ENCODE measurements at regions not wholly inside any gene's neighbourhood (a gene's known extent, or its start where the extent isn't known, plus 50 kb on each side); places are given as distances from the start of the nearest gene placed in this dataset.

DNA sequence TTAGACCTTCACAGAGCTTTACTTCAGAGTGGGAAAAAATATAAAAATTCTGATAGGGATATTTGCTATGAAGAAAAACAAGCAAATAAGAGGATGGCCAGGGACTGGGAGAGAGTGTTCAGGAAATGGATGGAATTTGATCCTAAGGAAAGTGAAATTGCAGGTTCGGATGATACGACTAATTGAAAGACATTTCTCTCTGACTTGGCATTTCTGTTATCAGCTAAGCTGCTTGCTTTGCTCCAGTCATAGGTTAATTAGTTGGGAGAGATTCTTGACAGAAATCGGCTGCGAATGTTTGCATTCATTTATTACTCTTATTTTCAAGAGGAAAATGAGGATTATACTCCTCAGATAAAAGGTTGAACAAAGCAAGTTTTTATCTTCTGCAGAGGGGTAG lies 808.7 kb upstream of the NECTIN3 start:
- DNase-seq (no peak), ATAC-seq (replicated peaks in 1 of 2) (no peak)
- no peaks in the 10 kb centered on the region for H3K4me1 Mint-ChIP-seq (ENCODE audit: low read depth)
- no peaks in the 10 kb centered on the region for H3K27me3 Mint-ChIP-seq (ENCODE audit: low read depth)
- H3K4me3 Mint-ChIP-seq = no peak overlapping the region
- no peaks in the 10 kb centered on the region for H3K9me3 Mint-ChIP-seq
- no peak overlapping the region for H3K27ac Mint-ChIP-seq
- no peaks in the 10 kb centered on the region for H3K36me3 Mint-ChIP-seq (ENCODE audit: insufficient read depth in 2 of 2)

DNA sequence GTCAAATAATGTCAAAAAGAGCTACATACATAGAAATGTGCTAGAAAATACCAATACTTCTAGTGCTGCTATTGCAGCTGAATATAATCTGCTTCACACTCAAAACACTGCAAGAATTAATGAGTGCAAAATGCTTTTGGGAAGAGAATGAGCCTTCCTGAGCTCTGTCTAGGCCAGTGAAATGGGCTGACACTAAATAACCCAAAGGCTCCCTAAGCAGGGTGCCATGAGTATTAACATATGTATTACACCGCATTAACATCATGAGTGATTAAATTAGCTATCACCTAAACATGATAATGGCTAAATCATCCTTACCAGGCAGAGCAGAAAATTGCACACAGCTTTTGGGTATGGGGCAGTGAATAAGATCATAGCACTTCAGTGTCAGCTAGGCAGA lies 806.3 kb upstream of the NECTIN3 start:
- no peak for DNase-seq
- Mint-ChIP-seq H3K9me3 (no peaks in the 10 kb centered on the region), H3K4me3 (no peak overlapping the region), H3K36me3 (ENCODE audit: insufficient read depth in 2 of 2) (no peaks in the 10 kb centered on the region), H3K27me3 (ENCODE audit: low read depth) (no peaks in the 10 kb centered on the region), H3K27ac (no peak overlapping the region), H3K4me1 (ENCODE audit: low read depth) (no peaks in the 10 kb centered on the region)
- no peak for ATAC-seq (replicated peaks in 1 of 2)

DNA sequence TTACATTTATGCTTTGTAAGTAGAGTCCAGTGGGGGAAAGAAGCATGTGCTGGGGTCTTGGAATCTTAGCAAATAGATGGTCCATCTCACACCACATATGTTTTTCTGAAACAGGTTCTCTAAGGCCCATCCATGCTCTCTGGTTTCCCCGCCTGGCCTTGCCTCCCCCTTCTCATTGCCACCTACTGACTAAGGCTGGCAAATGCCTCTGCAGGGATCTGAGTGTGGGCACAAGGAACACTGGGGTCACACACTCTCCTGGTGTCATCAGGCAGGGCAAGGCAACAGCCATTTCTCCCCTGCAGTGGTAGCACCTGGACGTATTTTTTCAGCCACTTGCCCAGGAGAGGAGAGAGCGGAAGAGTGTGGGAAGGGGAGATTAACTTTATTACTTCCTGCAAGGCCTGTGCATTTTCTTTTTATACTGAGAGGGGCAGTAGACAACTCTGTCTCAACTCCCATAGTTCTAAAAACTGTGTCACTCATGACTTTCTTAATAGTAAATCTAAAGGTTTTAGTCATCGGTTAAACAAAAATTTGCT lies 804.2 kb upstream of the NECTIN3 start:
- ATAC-seq (replicated peaks in 1 of 2) (no peak), DNase-seq (no peak)
- Mint-ChIP-seq H3K4me3 (no peak overlapping the region), H3K27me3 (ENCODE audit: low read depth) (no peaks in the 10 kb centered on the region), H3K36me3 (ENCODE audit: insufficient read depth in 2 of 2) (no peaks in the 10 kb centered on the region), H3K4me1 (ENCODE audit: low read depth) (no peaks in the 10 kb centered on the region), H3K27ac (no peak overlapping the region), H3K9me3 (no peaks in the 10 kb centered on the region)

DNA sequence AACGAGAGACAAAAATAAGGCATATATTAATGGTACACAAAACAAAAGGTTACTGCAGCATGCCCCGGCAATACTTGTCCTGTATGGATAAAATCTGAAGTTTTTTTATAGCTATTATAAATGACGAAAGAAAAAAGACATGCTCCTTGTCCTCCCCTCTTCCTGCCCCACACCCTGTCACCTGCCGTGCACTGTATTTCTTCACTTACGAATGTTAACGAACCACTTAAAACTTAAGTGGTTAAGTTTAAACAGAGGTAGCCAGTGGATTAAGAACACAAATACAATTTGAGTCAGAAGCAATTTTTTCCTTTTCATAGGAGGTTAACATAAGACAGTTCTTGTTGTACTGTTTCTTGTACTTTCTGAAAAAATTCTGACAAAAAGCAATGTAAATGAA lies 799.1 kb upstream of the NECTIN3 start:
- Mint-ChIP-seq H3K27ac (no peak overlapping the region), H3K27me3 (ENCODE audit: low read depth) (no peaks in the 10 kb centered on the region), H3K4me1 (ENCODE audit: low read depth) (no peaks in the 10 kb centered on the region), H3K9me3 (no peaks in the 10 kb centered on the region), H3K4me3 (no peak overlapping the region), H3K36me3 (ENCODE audit: insufficient read depth in 2 of 2) (no peaks in the 10 kb centered on the region)
- ATAC-seq (replicated peaks in 1 of 2) = no peak
- no peak for DNase-seq

DNA sequence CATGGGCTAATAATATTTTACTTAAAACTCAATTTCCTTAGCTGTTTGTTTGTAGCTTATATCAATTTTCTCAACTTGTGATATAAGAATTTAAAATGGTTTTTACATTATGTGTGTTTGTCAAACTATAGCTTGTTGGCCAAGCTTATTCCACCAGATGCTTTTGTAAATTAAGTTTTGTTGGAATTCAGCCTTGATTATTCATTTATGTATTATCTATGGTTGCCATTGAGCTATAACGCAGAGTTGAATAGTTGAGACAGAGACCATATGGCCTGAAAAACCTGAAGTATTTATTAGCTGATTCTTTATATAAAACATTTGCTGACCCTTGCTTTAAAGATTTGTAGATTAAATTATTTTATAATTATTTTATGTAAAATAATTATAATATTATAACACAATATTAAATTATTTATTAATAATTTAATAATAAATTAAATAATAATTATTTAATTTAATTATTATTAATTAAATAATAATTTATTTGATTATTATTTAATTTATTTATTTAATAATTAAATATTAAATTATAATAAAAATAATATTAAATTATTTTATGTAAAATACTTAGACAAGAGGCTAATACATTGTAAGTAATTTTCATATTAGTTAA lies 779.6 kb upstream of the NECTIN3 start:
- Mint-ChIP-seq H3K4me3 (no peak overlapping the region), H3K27me3 (ENCODE audit: low read depth) (peaks cover 7% of the 10 kb centered on the region), H3K9me3 (peaks cover 6 to 29% of the 10 kb centered on the region in 2 donors), H3K36me3 (ENCODE audit: insufficient read depth in 2 of 2) (peaks cover 3 to 13% of the 10 kb centered on the region in 2 donors), H3K27ac (no peak overlapping the region), H3K4me1 (ENCODE audit: low read depth) (no peaks in the 10 kb centered on the region)
- ATAC-seq (replicated peaks in 1 of 2) = no peak
- no peak for DNase-seq

DNA sequence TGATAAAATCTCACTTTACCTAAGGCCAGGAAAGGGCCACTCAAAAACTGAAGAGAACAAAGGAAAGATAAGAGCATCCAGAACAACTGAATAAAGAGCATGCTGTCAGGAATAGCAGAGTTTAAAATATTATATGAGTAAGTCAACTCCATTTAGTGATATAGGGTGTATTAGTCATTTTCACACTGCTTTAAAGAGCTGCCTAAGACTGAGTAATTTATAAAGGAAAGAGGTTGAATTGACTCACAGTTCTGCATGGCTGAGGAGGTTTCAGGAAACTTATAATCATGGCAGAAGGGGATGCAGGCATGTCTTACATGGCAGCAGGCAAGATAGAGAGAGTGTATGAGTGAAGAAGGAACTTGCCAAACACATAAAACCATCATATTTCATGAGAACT lies 778.0 kb upstream of the NECTIN3 start:
- Mint-ChIP-seq H3K27me3 (ENCODE audit: low read depth) (peaks cover 7% of the 10 kb centered on the region), H3K9me3 (peaks cover 4 to 27% of the 10 kb centered on the region in 2 donors), H3K4me3 (no peak overlapping the region), H3K27ac (no peak overlapping the region), H3K4me1 (ENCODE audit: low read depth) (no peaks in the 10 kb centered on the region), H3K36me3 (ENCODE audit: insufficient read depth in 2 of 2) (peaks cover 0 to 13% of the 10 kb centered on the region in 2 donors)
- no peak for DNase-seq
- peak; percentile 63 to 81 for ATAC-seq (replicated peaks in 1 of 2)

DNA sequence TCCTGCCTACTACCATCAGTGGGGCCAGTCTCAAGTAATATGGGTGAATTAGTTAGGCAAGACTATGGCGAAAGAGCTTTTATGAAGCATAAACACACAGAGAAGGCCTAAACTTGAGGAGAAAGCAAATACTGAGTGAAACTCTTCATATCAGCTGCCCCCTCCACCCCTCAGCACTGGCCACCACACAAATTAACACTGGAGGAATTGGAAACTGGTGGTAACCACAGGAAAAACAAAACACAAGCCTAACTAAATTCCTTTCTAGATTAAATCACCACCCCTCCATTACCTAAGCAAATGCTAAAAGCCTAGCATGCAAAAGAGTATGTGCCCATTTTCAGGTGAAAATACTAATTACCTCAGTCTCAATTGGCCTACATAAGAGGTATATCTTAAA lies 774.7 kb upstream of the NECTIN3 start:
- H3K27ac Mint-ChIP-seq = no peak overlapping the region
- H3K27me3 Mint-ChIP-seq (ENCODE audit: low read depth) = no peaks in the 10 kb centered on the region
- ATAC-seq (replicated peaks in 1 of 2) (no peak), DNase-seq (no peak)
- H3K4me3 Mint-ChIP-seq = no peak overlapping the region
- H3K36me3 Mint-ChIP-seq (ENCODE audit: insufficient read depth in 2 of 2) = peaks cover 0 to 13% of the 10 kb centered on the region in 2 donors
- H3K9me3 Mint-ChIP-seq = peaks cover 4 to 25% of the 10 kb centered on the region in 2 donors
- no peaks in the 10 kb centered on the region for H3K4me1 Mint-ChIP-seq (ENCODE audit: low read depth)

DNA sequence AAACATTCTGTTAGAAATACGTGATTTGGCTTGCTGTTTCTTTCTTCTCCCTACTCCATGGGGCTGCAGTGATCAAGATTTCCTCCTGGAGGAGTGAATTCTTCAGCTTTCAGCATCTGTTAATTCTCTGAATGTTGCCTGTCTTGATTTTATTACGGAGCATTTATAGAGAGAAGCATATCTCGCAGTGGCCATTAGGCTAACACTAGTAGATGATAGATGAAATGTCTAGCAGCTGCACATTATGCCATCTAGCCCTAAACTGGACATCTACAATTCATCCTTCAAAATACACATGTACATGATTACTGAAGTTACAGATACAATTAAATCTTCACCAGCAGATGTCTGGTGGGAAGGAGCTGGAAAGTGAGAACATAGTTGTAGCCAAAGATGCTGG lies 769.8 kb upstream of the NECTIN3 start:
- Mint-ChIP-seq H3K4me3 (no peak overlapping the region), H3K27ac (no peak overlapping the region), H3K27me3 (ENCODE audit: low read depth) (no peaks in the 10 kb centered on the region), H3K4me1 (ENCODE audit: low read depth) (no peaks in the 10 kb centered on the region), H3K9me3 (no peaks in the 10 kb centered on the region), H3K36me3 (ENCODE audit: insufficient read depth in 2 of 2) (no peaks in the 10 kb centered on the region)
- ATAC-seq (replicated peaks in 1 of 2) (no peak), DNase-seq (no peak)

DNA sequence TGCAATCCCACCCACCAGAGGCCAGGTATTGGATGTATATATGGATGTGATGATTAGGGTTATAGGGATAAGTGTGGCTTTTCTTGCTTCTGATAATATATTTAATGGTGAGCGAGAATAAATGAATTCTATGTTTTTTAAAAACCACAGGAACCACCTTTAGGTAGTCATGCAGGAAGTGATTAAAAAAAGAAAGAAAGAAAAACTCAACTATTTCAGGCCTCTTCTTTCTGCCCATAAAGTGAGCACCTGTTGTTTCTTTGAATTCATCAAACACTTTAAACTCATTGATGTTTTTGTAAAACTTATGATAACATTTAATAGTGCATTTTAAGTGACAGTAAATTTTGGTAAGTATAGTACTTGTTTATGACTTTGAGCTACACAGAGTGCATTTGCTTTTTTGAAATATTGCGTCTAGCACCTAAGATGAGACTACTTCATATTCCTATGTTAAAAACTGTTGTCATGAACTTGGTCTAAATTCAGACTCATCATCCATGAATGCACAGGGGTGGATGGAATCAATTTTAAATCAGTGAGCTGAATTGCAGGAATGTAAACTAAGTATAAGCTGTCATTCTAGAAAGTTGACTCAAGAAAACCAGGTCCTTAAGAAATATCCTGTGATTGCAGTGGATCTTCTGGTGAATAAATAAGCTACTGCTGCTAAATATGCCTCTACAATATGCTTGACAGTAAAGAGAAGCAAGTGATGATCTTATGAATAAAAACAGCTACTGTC lies 764.4 kb upstream of the NECTIN3 start:
- Mint-ChIP-seq H3K9me3 (no peaks in the 10 kb centered on the region), H3K27ac (no peak overlapping the region), H3K4me3 (no peak overlapping the region), H3K27me3 (ENCODE audit: low read depth) (no peaks in the 10 kb centered on the region), H3K4me1 (ENCODE audit: low read depth) (no peaks in the 10 kb centered on the region), H3K36me3 (ENCODE audit: insufficient read depth in 2 of 2) (no peaks in the 10 kb centered on the region)
- DNase-seq (no peak), ATAC-seq (replicated peaks in 1 of 2) (no peak)

DNA sequence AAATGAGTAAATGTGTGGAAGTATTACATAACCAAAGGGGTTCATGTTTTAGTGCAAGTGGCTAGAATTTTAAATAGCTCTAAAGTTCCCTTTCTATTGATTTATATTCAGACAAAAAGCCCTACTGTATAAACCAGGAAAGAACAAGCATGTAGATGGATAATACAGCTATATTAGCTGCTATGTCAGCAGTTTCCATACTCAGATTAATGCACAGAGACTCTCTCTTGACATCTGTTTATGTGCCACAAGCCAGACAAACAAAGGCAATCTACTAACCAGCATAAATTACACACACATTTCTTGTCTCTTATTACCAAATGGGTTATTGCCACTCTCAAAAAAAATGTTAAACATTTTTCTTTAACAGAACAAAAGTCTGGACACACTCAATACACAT lies 760.1 kb upstream of the NECTIN3 start:
- Mint-ChIP-seq H3K9me3 (no peaks in the 10 kb centered on the region), H3K27me3 (ENCODE audit: low read depth) (peaks cover 7% of the 10 kb centered on the region), H3K36me3 (ENCODE audit: insufficient read depth in 2 of 2) (no peaks in the 10 kb centered on the region), H3K4me3 (no peak overlapping the region), H3K27ac (peak overlapping the region; percentile 57), H3K4me1 (ENCODE audit: low read depth) (no peaks in the 10 kb centered on the region)
- no peak for DNase-seq
- no peak for ATAC-seq (replicated peaks in 1 of 2)

DNA sequence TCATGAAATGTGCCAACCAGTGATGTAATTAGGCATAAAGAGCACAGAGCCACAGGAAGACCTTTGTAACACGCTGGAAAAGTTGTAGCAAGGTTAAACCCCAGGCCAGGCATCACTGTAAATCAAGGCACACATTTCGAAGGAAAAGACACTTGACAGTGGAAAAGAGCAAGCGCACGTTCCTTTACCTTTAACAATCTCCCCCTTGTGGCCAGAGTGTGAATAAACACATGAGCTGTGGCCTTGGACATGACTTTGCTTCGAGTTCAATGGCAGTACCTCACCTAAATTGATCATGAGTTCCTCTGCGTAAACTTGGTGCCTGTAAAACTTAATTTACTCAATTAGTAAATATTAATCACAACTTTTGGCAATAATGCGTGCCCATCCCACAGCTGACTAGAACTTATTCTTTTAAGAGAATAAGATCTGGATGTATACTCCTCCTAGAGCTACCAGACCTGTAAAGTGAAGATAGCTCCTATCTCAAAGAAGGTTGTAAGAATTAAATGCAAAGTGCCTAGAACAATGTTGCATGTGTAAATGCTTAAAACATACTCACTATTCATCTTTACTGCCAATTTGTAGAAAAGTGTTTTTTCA lies 757.0 kb upstream of the NECTIN3 start:
- peak; percentile 52 to 53 for ATAC-seq (replicated peaks in 1 of 2)
- peaks cover 7% of the 10 kb centered on the region for H3K27me3 Mint-ChIP-seq (ENCODE audit: low read depth)
- H3K36me3 Mint-ChIP-seq (ENCODE audit: insufficient read depth in 2 of 2) = no peaks in the 10 kb centered on the region
- no peaks in the 10 kb centered on the region for H3K9me3 Mint-ChIP-seq
- DNase-seq = peak; percentile 44 to 57
- H3K27ac Mint-ChIP-seq = no peak overlapping the region
- H3K4me3 Mint-ChIP-seq = no peak overlapping the region
- no peaks in the 10 kb centered on the region for H3K4me1 Mint-ChIP-seq (ENCODE audit: low read depth)

DNA sequence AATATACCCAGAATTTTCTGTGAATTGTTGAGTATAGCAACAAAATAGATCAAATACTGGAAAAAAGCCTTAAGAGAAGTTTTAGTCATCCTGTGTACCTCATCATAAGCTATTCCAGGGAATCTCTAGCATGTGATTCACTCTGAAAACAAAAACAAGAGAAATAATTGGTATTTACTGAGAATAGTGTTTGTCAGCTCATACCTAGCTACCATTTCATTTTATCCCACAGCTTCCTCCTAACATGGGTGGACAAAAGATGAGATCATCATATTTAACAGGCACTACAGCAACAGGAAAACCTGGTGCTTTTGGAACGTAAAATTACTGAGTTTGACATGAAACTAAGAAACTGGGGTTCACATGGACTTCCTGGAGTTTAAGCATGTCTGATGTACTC lies 753.5 kb upstream of the NECTIN3 start:
- H3K36me3 Mint-ChIP-seq (ENCODE audit: insufficient read depth in 2 of 2) = no peaks in the 10 kb centered on the region
- H3K4me3 Mint-ChIP-seq = no peak overlapping the region
- no peaks in the 10 kb centered on the region for H3K9me3 Mint-ChIP-seq
- DNase-seq (no peak), ATAC-seq (replicated peaks in 1 of 2) (no peak)
- no peaks in the 10 kb centered on the region for H3K4me1 Mint-ChIP-seq (ENCODE audit: low read depth)
- peaks cover under 1% of the 10 kb centered on the region for H3K27me3 Mint-ChIP-seq (ENCODE audit: low read depth)
- H3K27ac Mint-ChIP-seq = no peak overlapping the region

DNA sequence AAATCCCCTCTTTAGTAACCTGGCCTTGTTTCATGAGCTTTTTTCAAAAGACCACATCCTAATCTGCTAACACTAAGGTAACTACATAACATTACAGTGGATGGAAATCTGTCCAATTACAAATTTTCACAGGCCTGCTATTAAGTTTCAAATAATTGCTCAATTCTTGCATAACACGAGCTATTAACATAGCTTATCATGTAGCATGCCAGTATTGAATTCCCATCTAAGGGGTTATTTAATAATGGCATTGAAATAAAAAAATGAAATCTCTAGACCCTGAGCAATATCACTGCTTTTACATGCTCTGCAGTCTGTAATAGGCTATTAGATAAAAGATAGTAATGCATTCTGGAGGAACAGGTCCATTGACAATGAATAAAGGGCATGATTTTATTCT lies 748.3 kb upstream of the NECTIN3 start:
- peaks cover 0 to 1% of the 10 kb centered on the region in 2 donors for H3K9me3 Mint-ChIP-seq
- no peaks in the 10 kb centered on the region for H3K4me1 Mint-ChIP-seq (ENCODE audit: low read depth)
- H3K27me3 Mint-ChIP-seq (ENCODE audit: low read depth) = no peaks in the 10 kb centered on the region
- DNase-seq (no peak), ATAC-seq (replicated peaks in 1 of 2) (no peak)
- H3K36me3 Mint-ChIP-seq (ENCODE audit: insufficient read depth in 2 of 2) = peaks cover 0 to 1% of the 10 kb centered on the region in 2 donors
- H3K4me3 Mint-ChIP-seq = no peak overlapping the region
- no peak overlapping the region for H3K27ac Mint-ChIP-seq

Measured in activated T-cell treated with anti-CD3 and anti-CD28 coated beads, Interleukin-2, amount 50 U/mL, for 72 hours (primary cell).